VCaP (cell line): ENCODE measurements at regions not wholly inside any gene's neighbourhood (a gene's known extent, or its start where the extent isn't known, plus 50 kb on each side); places are given as distances from the start of the nearest gene placed in this dataset.

Source experiments
- H3K27ac ChIP-seq: fragments of 450-650 bp; 2 replicates; pipeline ENCODE4 v1.5.1; 2017
- TF ChIP-seq, protein P1 (sequence below): fragments of 450-650 bp; conservative IDR thresholded peaks from 2 replicates; pipeline ENCODE4 v1.5.1; 2017; ENCODE audit warnings: mild to moderate bottlenecking, moderate library complexity

DNA sequence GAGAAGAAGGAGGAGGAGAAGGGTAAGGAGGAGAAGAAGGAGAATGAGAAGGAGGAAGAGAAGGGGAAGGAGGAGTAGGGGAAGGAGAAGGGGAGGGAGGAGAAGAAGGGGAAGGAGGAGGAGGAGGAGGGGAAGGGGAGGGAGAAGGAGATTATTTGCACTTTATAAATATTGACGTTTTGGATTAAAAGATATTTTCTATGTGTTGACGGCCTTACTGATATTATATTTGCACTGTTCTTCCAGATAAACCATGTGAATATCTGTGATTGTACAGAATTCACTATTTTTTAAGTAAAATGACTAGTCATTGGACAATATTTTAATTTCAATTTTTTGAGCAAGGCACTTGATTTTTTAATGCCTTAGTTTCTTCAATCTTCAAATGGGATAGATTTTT, 310.5 kb upstream of the DNAJC19 start:
- TF ChIP-seq, protein P1, sequence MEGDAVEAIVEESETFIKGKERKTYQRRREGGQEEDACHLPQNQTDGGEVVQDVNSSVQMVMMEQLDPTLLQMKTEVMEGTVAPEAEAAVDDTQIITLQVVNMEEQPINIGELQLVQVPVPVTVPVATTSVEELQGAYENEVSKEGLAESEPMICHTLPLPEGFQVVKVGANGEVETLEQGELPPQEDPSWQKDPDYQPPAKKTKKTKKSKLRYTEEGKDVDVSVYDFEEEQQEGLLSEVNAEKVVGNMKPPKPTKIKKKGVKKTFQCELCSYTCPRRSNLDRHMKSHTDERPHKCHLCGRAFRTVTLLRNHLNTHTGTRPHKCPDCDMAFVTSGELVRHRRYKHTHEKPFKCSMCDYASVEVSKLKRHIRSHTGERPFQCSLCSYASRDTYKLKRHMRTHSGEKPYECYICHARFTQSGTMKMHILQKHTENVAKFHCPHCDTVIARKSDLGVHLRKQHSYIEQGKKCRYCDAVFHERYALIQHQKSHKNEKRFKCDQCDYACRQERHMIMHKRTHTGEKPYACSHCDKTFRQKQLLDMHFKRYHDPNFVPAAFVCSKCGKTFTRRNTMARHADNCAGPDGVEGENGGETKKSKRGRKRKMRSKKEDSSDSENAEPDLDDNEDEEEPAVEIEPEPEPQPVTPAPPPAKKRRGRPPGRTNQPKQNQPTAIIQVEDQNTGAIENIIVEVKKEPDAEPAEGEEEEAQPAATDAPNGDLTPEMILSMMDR = no peak
- H3K27ac ChIP-seq = no peak overlapping the region

DNA sequence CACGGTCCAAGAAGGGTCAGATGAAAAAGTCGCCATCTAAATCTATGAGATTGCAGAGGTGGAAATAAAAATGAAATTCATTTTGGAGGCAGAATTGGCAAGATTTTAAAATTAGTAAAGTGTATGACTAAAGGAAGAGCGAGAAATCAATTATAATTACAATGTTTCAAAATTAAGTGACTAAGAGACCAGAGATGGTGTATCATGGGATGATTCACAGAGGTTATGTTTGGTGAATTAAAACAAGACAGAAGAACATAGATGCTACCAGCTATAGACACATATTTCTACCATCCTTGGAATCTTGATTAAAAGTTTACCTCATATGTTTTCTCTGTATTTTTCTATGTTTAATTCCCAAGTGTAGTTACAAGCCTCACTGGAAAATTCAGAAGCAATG, 308.9 kb upstream of the DNAJC19 start:
- TF ChIP-seq, protein P1 = no peak
- no peak overlapping the region for H3K27ac ChIP-seq

DNA sequence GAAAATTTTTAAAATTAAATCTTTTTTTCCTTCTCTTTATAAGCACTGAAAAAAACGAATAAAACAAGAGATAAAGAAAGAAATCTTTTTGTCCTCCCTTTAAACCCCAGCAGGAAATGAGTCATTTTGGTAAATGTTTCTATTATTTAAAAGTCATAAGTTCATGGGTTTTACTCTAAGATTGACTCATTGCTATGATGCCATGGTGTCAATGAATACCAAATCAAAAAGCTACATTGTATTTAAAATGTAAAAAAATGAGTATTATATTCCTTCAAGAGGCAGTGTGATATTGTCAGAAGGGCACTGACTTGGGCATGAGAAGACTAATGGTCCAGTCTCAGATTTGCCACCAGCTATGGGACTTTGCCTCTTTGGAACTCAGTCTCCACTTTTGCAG, 303.4 kb upstream of the DNAJC19 start:
- no peak overlapping the region for H3K27ac ChIP-seq
- TF ChIP-seq, protein P1 = no peak

DNA sequence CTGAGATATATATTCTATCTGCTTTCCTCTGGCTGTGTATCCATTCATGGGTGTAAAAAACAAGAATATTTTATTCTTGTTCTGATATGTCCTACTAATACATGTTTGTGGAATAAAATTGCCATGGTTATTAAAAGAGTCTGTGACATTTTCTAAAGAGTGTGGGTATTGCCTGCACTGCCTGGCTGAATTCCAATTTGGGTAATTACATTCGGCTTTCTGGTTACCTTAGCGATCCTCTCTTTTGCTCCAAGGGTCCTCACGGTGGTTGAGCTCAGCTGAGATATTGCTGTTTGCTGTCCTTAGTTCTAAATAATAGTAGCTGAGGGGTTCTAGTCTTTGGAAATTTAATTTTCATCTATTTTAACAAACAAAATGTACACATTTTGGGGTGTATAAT, 301.4 kb upstream of the DNAJC19 start:
- TF ChIP-seq, protein P1 = no peak
- H3K27ac ChIP-seq = no peak overlapping the region

DNA sequence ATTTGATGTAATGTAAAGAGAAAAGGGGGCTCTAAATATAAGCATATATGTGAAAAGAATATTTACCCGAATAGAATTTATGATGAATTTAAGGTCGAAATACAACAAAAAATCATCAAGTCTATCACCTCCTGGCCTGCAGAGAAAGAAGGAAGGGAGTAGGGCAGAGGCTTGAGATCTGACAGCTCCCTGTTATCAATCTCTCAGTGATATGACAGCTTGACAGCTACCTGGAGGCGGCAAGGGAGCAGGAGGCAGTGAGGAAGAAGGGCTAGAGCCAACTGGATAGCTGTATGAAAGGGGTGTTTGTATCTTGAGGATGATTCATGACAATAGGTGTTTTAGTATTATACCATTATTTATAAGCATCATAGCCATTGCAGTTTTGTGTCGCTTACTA, 299.8 kb upstream of the DNAJC19 start:
- H3K27ac ChIP-seq = no peak overlapping the region
- TF ChIP-seq, protein P1 = no peak

DNA sequence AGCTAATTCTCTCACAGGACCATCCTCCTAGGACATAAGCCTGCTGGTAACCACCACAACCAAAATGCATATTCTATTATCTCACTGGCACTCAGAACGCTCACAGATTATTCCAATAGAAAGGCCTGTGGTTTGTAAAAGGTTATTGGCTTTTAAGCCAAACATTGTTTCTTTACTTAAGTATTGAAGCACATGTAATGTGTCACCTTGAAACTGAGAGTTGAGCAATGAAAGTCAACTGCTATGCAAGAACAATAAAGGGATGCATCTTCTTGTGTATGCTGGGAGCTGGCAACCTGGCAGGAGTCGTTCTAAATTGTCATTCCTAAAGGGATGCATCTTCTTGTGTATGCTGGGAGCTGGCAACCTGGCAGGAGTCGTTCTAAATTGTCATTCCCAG, 298.6 kb upstream of the DNAJC19 start:
- TF ChIP-seq, protein P1 = no peak
- H3K27ac ChIP-seq = no peak overlapping the region

DNA sequence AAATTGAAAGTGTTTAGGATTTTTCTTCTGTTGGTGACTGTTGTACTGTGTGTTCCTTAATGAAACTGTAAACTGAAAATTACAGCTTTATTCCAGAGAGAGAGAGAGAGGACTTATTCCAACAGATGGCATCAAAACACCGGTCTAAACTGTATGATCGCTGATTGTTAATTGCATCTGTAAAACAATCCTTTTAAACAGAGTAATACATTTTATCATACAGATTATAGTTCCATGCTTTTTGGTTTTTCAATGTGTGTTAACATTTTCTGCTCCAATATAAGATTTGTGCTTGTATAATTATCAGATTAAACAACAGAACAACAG, 289.7 kb upstream of the DNAJC19 start:
- no peak overlapping the region for H3K27ac ChIP-seq
- TF ChIP-seq, protein P1 = no peak
